ENCODE measurements at regions not wholly inside any gene's neighbourhood (a gene's known extent, or its start where the extent isn't known, plus 50 kb on each side); places are given as distances from the start of the nearest gene placed in this dataset.

- H3K36me3 ChIP-seq: no peaks in the 10 kb centered on the region
- peak overlapping the region; percentile 98 to 99 (median 98) for H3K27ac ChIP-seq
- H3K4me3 ChIP-seq: peak overlapping the region; percentile 73 to 90 (median 84)
- TF ChIP-seq POLR2A (IDR thresholded peaks at IDR 0.05): peak; percentile 35 to 61
- TF ChIP-seq CTCF (IDR thresholded peaks at IDR 0.05 in 4 of 5, conservative IDR thresholded peaks at IDR 0.05 in 1 of 5): no peak
- DNase-seq (peak in 1 of 2 donors; percentile 76), ATAC-seq (peak; percentile 2 to 53)
- H3K27me3 ChIP-seq: no peaks in the 10 kb centered on the region
- H3K4me1 ChIP-seq: peaks cover 73 to 78% of the 10 kb centered on the region in 2 donors
- in situ Hi-C loops (cut with MboI; ENCODE audit: low sequenced_read_pairs in 4 of 4) (no loop called here), intact Hi-C loops (cut with DNase I; ENCODE audit: low total_unique reads) (no loop called here)
- H3K9me3 ChIP-seq: no peaks in the 10 kb centered on the region
Measured at GRCh38 chr22:46058091-46058420, 81.1 kb upstream of the WNT7B start.

- in situ Hi-C loops (cut with MboI; ENCODE audit: low sequenced_read_pairs in 4 of 4): no loop called here
- Histone ChIP-seq H3K9me3 (no peaks in the 10 kb centered on the region), H3K4me3 (peak overlapping the region; percentile 73 to 90 (median 84)), H3K27ac (peak overlapping the region; percentile 98 to 99 (median 98)), H3K4me1 (peaks cover 78 to 84% of the 10 kb centered on the region in 2 donors), H3K27me3 (no peaks in the 10 kb centered on the region), H3K36me3 (no peaks in the 10 kb centered on the region)
- TF ChIP-seq POLR2A (IDR thresholded peaks at IDR 0.05) (no peak), CTCF (IDR thresholded peaks at IDR 0.05 in 4 of 5, conservative IDR thresholded peaks at IDR 0.05 in 1 of 5) (no peak)
- intact Hi-C loops (cut with DNase I; ENCODE audit: low total_unique reads): no loop called here
- DNase-seq: peak in 1 of 2 donors; percentile 34
- ATAC-seq: no peak
Measured at GRCh38 chr22:46058591-46059519, 81.9 kb upstream of the WNT7B start.

DNA sequence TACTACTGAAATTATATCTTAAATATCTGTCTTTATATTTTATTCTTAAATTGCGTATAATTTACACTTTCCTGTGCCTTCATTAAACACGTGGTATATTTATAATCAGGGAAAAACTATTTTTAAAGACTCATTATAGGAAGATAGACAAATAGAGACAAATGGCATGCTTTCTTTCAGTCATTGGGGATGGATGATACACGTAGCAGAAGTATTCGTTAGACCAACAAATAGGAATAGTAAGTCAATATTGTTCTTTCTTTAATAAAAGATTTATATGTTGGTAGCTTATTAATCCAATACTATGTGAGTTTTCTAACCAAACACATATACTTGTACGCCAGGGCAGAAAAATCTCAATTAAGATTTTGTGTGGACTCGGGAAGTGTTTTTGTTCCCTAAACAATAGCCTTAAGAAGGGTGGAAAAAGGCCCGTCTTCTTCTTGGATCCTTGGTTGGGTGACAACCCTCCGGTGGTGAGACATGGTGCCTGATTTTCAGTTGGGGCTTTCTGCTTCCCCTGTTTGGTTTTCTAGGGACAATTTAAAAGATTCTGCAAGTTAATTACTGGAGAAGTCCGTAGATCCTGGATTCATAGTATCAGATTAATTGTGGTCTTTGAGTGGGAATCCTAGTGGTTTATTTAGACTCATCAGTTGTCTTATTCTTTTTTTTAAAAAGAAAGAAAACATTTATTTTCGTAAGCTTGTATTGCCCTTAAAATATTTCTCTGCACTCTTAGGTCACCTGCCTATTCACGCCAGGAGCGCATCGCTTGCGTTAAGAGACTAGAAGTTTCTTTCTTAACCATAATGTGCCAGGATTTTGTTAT is 83.5 kb upstream of the WNT7B start:
- H3K36me3 ChIP-seq: no peaks in the 10 kb centered on the region
- TF ChIP-seq POLR2A (IDR thresholded peaks at IDR 0.05) (no peak), CTCF (IDR thresholded peaks at IDR 0.05 in 4 of 5, conservative IDR thresholded peaks at IDR 0.05 in 1 of 5) (no peak)
- DNase-seq (peak in 1 of 2 donors; percentile 10), ATAC-seq (no peak)
- no peaks in the 10 kb centered on the region for H3K27me3 ChIP-seq
- intact Hi-C loops (cut with DNase I; ENCODE audit: low total_unique reads): no loop called here
- in situ Hi-C loops (cut with MboI; ENCODE audit: low sequenced_read_pairs in 4 of 4): no loop called here
- peaks cover 82 to 87% of the 10 kb centered on the region in 2 donors for H3K4me1 ChIP-seq
- peak overlapping the region; percentile 98 to 99 (median 98) for H3K27ac ChIP-seq
- no peaks in the 10 kb centered on the region for H3K9me3 ChIP-seq
- H3K4me3 ChIP-seq: no peak overlapping the region

DNA sequence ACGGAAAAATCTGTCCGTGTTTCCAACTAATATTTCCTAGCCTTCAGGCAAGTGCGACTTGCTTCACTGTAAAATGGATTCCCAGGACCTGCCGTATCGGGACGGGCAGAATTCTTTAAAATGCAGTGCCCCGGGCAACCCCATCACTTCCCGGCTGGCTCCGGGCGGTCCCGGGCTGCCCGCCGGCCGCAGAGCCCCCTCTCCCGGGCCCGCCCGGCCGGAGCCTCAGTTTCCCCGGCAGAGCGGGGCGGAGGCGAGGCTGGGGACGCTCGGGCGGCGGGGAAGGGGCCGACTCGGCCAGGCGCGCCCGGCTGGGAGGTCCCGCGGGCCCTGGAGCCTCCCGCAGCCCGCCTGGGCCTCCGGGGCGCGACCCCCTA is 84.2 kb upstream of the WNT7B start:
- intact Hi-C loops (cut with DNase I; ENCODE audit: low total_unique reads) (no loop called here), in situ Hi-C loops (cut with MboI; ENCODE audit: low sequenced_read_pairs in 4 of 4) (no loop called here)
- Histone ChIP-seq H3K36me3 (no peaks in the 10 kb centered on the region), H3K27ac (peak overlapping the region; percentile 98 to 99 (median 98)), H3K4me3 (no peak overlapping the region), H3K27me3 (no peaks in the 10 kb centered on the region), H3K4me1 (peaks cover 82 to 87% of the 10 kb centered on the region in 2 donors), H3K9me3 (no peaks in the 10 kb centered on the region)
- no peak for DNase-seq
- TF ChIP-seq CTCF (IDR thresholded peaks at IDR 0.05 in 4 of 5, conservative IDR thresholded peaks at IDR 0.05 in 1 of 5) (no peak), POLR2A (IDR thresholded peaks at IDR 0.05) (no peak)
- ATAC-seq: no peak
